GM18909 (cell line): ENCODE measurements at regions not wholly inside any gene's neighbourhood (a gene's known extent, or its start where the extent isn't known, plus 50 kb on each side); places are given as distances from the start of the nearest gene placed in this dataset.

Experiments
- ATAC-seq: cut with Tn5 transposase; IDR thresholded peaks from one replicate; pipeline ENCODE4 v1.9.1; 2021; ENCODE audit warnings: mild to moderate bottlenecking; ENCODE audit not compliant: unreplicated experiment, poor library complexity

DNA sequence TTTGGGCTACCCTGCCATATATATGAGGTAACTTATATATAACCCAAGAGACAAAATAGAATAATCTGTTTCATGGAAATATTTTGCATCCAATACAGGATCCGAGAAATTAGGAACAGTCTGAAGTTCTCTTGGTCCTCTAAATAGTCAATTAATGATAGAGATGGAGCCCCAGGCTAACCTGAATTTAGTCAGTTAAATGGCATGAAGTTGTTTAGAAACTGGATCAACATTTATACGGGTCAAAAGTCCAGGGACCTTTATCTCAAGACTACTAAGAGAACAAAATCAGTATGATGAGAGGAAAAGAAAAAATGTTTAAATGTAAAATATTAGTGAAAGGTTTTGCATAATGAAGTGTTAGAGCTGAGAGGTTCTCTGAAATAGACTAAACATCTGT, 303.3 kb upstream of the ACTBL2 start:
- no peak for ATAC-seq

DNA sequence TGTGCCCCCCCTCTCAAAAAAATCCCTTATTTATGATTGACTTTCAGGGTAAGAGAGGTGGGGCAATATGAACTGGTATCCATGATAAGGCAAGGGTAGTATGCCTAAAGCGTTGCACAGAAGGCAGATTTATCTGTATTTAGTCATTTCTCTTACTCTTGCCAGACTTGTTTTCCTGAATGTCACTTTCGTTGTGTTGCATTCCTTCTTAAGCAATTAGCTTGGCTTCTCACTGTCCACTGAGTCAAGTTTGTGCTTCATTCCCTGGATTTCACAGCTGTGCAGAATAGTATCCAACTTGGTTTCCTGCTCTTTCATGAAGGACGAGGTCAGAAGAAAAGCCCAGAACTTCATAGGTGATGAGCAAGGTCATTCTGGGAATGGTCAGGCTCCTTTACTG, 301.5 kb upstream of the ACTBL2 start:
- no peak for ATAC-seq

DNA sequence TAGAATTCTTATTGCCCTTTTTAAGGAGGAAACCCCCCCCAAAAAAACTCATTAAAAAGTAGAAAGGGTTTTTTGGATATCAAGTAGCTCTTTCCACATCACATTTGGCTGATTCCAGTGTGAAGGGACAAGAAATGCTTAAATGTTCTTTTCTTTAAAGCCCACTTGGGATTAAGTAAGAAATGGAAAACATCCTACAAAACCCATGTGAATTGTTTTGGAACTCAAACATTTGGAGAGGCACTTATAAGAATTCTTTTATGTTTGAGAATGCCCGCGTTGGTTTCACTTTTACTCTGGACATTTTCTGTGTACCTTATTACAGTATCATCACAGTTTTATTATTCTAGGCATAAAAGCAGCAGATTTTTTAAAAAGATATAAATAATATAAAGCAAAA, 301.1 kb upstream of the ACTBL2 start:
- no peak for ATAC-seq

DNA sequence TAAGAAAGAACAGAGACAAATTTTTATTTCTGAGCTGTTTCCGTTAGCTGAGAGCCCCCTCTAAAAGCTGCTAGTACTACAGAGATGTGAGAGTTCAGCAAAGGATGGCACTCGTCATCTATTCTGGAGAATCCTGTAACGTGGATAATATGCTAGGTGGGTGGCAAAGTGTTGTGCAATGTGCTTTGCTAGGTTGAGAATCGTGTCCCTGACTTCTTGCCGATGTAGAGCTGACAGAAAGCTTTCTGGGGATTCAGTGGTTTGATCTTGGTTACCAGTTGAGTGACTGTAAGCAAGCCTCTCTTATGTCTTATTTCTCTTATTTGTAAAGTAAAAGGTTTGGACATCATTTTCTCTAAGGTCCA, 298.3 kb upstream of the ACTBL2 start:
- ATAC-seq, result no peak

DNA sequence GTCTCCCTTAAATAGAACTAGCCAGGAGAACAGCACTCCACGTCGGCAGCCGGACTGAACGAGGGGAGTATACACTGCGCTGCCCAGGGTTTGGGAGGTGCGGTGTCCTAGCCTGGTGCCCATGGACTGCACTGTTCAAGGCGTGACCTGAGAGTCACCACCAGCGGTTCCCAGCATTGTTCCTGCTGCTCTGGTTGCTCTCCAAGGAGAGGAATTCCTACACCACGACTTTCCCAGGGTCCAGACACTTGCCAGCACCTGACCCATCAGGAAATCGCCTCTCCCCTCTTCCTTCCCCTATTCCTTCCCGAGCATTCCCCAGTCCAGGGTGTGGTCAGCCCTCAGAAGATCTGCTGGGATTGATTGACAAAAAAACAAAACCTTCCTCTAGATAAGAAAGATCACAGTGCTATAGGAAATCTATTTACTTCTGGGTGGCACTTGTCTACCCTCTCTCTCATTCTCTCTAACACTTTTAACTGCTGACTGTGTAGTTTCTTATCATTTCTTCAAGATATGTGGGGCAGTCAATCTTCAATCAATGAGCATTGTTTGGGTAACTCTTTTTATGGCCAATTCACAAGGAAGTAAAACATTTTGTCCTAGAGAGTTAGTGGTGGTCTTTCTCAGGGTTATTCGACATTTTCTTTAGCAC, 297.8 kb upstream of the ACTBL2 start:
- ATAC-seq, result no peak

DNA sequence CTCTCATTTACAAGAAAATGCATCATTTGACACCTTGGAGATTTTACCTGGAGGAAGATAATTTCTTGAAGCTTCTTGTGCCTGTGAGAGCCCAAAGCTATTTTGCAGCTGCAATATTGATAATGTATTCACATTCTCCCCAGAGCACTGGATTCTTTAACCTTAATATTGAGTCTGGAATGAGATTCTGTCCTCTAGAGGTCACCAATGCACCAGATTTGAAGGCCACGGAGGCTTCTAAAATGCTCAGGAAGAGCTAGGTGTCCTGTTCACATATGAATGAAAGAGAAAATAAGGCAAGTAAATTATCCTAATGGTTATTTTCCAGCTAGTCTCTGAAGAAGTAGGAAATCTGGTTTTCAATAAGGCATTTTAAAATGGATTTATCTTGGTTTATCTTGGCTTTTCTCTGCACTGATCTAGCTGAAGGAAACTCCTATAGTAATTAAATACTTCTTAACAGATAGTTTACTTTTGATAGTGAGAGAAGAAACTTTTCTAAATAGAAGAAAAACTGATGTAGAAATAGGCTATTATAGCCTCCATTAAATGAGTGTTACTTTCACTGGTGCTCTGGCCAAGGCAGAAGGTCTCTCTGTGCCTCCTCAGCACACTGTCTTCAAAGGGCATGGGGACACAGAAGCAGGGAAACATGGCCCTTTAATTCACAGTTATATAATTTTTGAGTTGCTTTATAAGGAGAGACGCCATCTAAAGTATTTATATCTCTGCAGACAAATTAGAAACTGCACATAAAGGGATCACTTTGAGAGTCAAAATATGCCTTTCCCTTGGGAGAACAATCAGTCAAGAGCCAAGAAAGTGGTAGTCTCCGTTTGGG, 297.0 kb upstream of the ACTBL2 start:
- ATAC-seq, result no peak

DNA sequence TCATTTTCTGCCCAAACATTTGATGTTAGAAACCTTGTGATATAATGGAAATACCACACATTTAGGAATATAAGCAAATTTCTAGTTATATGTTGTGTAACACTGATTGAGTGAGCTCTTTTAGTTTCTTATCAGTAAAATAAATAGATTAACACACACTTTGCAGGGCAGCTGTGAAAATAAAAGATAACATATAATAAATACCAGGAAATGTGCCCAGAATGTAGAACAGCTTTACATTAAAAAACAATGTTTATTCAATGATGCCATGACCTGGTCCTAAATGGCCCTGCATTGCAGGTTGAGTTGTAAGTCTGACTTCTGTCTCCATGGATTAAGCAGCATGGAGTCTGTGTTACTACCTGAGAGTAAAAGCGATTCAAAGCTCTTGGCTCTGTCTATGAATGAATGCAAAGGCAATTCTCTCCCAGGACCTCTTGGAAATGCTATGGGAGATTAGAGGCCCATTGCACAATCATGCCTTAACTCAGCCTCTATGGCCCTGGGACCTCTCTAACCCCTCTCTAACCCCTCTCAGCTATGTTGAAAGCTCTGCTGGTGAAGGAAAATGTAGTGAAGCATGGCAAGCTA, 296.0 kb upstream of the ACTBL2 start:
- ATAC-seq, result no peak

DNA sequence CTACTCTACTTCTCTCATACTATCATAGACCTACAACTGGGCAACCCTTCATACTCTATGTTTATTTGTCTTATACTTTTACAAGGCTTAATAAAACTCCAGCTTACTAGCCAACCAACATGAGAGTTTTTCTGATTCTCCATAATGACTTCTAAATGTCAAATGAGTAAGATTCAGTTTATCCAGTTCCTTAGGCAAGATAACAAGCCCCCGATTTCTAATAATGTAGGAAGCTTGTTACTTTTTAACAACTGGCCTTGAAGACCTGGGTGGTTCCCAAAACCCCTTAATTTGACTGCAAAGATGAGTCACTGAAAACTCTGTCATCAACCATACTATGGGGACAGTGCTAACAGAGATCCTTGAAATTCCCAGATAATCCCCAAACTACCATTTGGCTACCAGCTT, 294.6 kb upstream of the ACTBL2 start:
- no peak for ATAC-seq

DNA sequence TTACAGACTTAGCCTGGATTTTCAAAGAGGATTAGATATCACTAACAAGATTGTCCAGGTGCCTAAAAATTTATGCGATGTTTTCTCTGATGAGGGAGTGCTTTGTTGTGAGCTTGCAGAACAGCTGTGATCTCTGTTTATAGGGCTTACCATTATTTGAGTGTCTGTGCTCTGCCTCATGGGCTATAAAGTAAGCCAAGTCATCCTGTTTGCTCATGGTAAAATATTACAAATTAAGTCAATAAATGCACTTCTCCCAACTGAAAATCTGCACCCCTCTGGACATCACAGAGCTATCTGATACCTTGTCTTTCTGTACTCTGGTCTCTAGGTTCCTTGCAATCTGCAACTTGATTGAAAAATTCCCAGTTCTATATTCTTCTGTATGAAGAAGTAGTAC, 293.4 kb upstream of the ACTBL2 start:
- ATAC-seq, result no peak

DNA sequence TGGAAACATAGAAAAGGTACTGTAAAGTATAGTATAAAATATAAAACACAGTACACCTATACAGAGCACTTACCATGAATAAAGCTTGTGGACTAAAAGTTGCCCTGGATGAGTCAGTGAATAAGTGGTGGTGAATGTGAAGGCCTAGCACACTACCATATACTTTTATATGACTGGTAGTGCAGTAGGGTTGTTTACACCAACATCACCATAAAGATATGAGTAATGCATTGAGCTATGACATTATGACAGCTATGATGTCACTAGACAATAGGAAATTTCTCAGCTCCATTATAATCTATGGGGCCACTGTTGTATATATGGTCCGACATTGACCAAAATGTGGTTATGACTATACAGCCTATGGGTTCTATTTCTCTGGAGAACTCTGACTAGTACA, 291.8 kb upstream of the ACTBL2 start:
- no peak for ATAC-seq

DNA sequence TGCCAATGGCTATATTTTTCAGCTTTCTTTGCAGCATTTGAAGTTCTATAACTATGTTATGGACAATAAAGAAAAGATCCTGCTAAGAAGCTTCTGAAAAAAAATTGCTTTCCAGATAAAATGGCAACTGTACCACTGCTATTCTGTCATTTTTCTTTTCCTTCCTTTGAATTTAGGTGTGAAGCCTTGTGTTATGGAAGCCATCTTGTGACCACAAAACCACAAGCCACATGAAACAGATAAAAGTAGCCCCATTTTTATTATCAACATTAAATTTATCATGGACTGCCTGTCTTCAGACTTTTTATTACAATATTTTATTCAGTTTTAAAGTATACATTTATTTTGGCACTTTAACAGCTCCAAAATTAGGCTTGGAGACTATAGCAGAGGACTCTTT, 289.9 kb upstream of the ACTBL2 start:
- ATAC-seq, result no peak

DNA sequence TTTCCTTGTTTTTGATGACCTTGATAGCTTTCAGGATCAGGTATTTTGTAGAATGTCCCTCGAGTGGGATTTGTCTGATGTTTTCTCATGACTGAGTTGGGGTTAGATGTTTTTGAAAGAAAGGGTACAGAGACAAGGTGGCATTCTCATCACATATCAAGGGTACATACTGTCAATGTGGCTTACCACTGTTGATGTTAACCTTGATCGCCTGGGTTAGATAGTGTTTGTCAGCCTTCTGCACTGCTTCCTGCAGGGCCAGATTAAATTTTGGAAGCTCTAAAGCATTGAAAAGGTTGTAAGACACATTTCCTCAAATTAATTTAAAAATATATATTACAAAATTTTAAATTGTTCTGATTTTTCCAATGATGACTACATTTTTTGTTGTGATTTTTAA, 287.4 kb upstream of the ACTBL2 start:
- ATAC-seq, result no peak

DNA sequence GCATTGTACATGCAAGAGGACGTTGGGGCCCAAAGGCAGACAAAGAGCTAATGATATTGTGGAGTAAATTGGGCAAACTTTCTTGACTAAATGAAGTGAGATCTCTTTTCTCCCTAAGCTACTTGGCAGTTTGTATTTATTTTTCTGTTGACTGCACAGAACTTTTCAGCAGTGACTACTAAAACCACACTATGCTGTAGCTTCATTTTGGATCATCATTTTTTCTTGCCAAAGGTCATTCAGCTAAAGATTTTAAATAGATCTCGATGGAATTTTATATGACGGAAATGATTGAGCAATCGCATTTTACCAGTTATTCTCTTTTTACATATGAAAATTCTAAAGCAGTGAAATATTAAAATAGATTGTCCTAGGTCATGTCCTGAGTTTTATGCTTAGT, 286.1 kb upstream of the ACTBL2 start:
- ATAC-seq, result no peak

DNA sequence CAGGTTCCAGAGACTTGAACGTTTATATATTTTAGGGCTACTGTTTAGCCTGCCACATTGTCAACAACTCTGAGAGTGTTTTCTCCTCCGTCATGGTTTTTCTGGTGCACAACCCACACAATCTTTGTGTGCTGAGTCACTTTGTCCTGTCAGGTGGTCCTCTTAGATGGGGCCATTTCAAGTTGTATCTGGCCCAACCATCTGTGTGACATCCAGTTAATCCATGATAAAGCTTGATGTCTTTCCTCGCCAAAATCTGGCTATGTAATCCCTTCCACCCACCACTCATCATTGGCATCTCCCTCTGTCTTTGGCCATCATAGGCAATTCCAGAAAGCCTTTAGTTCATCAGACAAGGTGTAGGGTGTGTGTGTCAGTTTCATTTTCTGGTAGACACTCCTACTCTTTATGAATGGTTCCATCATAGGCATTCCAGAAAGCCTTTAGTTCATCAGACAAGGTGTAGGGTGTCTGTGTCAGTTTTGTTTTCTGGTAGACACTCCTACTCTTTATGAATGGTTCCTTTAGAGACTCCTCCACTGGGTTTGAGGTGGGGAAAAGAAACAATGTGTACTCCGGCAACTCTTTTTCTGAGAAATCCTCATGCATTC, 282.0 kb upstream of the ACTBL2 start:
- ATAC-seq, result no peak

DNA sequence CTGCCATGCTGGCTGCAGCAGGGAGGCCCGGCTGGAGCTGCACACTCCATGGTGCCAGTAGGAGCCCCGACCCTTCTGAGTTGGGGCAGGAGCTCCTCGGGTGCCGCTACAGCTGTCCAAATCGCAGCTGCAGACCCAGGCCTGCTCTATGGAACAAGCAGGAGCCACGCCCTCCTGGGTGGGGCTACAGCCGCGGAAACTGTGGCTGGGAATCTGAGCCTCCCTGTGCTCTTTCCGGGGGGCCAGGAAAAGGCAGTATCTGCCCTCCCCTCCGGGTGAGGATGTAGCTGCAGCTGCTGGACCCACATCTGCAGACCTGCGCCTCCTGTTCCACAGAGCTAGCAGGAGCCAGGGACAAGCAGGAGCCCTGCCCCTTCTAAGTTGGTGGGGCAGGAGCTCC, 278.9 kb upstream of the ACTBL2 start:
- ATAC-seq, result no peak

DNA sequence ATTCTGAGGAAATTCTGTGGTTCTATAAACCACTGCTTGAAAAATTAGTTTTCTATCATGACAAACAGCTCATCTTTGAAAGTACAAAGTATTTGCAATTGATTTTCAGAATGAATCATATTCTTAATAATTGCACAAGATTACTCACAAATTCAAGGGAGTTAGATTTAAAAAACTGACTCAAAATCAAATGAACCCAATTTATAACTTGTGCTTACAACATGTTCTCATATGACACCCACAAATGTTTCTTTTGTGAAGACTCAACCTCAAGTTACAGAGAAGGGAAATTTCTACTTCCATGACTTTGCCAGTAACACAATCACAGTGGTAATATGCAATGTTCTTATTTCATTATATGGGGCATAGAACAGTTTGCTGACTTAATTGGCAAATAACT, 272.0 kb upstream of the ACTBL2 start:
- no peak for ATAC-seq

DNA sequence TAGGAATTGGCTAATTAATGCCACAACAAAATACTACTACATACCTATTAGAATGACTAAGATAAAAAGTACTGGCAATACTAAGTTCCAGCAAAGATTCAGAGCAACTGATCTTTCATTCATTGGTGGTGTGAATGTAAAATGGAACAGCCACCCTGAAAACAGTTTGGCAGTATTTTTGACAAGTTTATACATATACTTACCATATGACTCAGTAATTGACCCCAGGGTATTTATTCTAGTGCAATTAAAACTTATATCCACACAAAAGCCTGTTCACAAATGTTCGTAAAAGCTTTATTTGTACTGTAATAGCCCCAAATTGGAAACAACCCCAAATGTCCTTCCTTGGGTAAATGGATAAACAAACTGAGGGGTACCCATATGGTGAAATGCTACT, 270.8 kb upstream of the ACTBL2 start:
- no peak for ATAC-seq

DNA sequence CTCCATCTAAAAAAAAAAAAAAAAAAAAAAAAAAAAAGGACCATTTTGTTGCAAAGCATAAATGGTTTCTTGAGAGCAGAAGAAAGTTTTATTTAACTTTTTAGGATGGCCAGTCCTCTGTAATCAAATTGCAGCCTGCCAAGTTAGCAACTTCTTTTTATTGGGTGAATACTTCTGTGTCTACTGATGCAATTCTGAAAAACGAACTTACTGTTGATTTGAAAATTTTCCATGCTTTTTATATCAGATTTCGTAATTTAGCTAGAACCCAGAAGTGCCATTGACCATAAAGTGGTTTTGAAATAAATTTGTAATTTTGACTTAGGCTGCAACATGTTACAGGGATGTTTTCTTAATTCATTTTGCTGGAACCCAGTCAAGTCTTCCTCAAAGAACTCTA, 269.1 kb upstream of the ACTBL2 start:
- no peak for ATAC-seq

DNA sequence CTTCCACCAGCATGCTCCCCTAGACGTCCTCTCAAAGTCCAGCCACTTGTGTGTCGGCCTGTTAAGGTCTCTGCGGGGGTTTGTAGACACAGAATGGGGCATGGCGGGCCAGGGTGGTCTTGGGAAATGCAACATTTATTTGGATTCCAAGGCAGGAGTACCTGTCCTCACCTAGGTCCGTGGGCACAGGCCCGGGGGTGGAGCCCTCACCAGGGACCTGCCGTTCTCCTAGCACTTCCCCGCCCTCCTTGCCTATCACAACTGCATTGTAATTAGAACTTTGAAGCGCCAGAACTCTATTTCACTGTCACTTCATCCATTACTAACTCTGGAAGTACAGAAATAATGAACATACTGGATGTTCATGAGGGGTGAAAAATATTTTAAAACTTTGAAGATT, 268.3 kb upstream of the ACTBL2 start:
- ATAC-seq, result no peak

DNA sequence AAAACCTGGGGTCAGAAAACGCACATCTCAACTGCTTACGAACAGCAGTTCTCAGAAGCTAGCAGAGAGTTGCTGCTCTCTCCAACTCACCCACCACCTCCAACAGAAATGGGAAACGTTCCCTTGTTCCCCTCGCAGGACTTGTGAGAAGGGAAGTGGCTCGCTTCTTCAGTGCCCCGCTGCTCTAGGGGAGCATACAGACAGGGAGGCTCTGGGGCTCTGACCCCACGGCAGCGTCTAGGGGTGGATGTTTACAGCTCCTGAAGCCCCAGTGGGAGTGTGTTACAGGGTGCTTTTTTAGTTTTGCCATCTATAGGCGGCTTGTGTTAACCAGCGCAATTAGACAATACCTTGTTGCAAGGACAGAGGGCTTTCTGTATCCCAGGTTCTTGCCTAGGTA, 267.7 kb upstream of the ACTBL2 start:
- no peak for ATAC-seq

DNA sequence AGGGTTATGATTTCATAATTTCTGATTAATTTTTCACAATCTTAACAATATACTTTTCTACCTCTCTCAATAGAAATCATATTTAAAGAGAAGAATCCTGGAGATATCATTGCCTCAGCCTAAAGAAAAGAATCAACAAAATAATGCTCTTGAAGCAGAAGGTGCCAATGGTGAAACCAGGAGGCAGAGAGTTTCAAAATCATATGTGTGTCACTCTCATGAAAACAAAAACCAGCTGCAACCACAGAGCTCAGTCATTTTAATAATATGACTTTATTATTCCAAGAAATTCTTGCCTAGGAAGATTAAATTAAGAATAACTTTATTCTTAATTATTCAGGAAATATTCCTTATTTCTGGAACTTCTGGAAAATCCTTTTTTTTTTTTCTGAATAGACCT, 266.8 kb upstream of the ACTBL2 start:
- ATAC-seq, result no peak
